T-helper 17 cell (primary cell): ENCODE measurements at regions not wholly inside any gene's neighbourhood (a gene's known extent, or its start where the extent isn't known, plus 50 kb on each side); places are given as distances from the start of the nearest gene placed in this dataset.

Experiments
- ATAC-seq: fragments of 150-1000 bp; cut with Tn5 transposase; 2 replicates; pipeline ENCODE4 v1.10.0; 2021; ENCODE audit warnings: mild to moderate bottlenecking, moderate library complexity
- DNase-seq, 3 donors: peaks; one replicate each; pipeline versions ENCODE4 v3.0.0 to v3.0.0-alpha.2; 2020 to 2021
- H3K9me3 ChIP-seq: one replicate; pipeline ENCODE4 v1.7.0; 2013; ENCODE audit warnings: low read length, mild to moderate bottlenecking; ENCODE audit not compliant: control insufficient read depth, poor library complexity, severe bottlenecking
- H3K27ac Mint-ChIP-seq: one replicate; pipeline ENCODE4 v1.8.0; 2022; ENCODE audit warnings: mild to moderate bottlenecking, moderate library complexity, mixed read lengths
- H3K27me3 Mint-ChIP-seq: one replicate; pipeline ENCODE4 v1.8.0; 2022; ENCODE audit warnings: mixed read lengths
- H3K36me3 Mint-ChIP-seq: one replicate; pipeline ENCODE4 v1.8.0; 2022; ENCODE audit warnings: low read depth, mixed read lengths
- H3K4me1 Mint-ChIP-seq: one replicate; pipeline ENCODE4 v1.8.0; 2022; ENCODE audit warnings: mild to moderate bottlenecking, mixed read lengths
- H3K4me3 Mint-ChIP-seq: one replicate; pipeline ENCODE4 v1.8.0; 2022; ENCODE audit warnings: mild to moderate bottlenecking, moderate library complexity, mixed read lengths

GRCh38 chr13:111404746-111405145 is 84.3 kb downstream of the TEX29 start:
- no peaks in the 10 kb centered on the region for H3K9me3 ChIP-seq
- no peaks in the 10 kb centered on the region for H3K36me3 Mint-ChIP-seq
- peaks cover 31% of the 10 kb centered on the region for H3K27me3 Mint-ChIP-seq
- H3K4me3 Mint-ChIP-seq: no peak overlapping the region
- DNase-seq (no peak), ATAC-seq (no peak)
- peaks cover 2% of the 10 kb centered on the region for H3K4me1 Mint-ChIP-seq
- no peak overlapping the region for H3K27ac Mint-ChIP-seq

- Mint-ChIP-seq H3K4me1 (no peaks in the 10 kb centered on the region), H3K36me3 (no peaks in the 10 kb centered on the region), H3K4me3 (no peak overlapping the region), H3K27me3 (peaks cover 31% of the 10 kb centered on the region), H3K27ac (no peak overlapping the region)
- ATAC-seq (no peak), DNase-seq (no peak)
- no peaks in the 10 kb centered on the region for H3K9me3 ChIP-seq
These were observed 86.2 kb downstream of the TEX29 start for GRCh38 chr13:111406636-111407035.

GRCh38 chr13:111407381-111408131 is 87.1 kb downstream of the TEX29 start:
- Mint-ChIP-seq H3K4me1 (no peaks in the 10 kb centered on the region), H3K4me3 (no peak overlapping the region), H3K27ac (no peak overlapping the region), H3K27me3 (peaks cover 35% of the 10 kb centered on the region), H3K36me3 (no peaks in the 10 kb centered on the region)
- ATAC-seq: no peak
- H3K9me3 ChIP-seq: no peaks in the 10 kb centered on the region
- DNase-seq: no peak

GRCh38 chr13:111409413-111409812 is 89.0 kb downstream of the TEX29 start:
- Mint-ChIP-seq H3K27ac (no peak overlapping the region), H3K36me3 (no peaks in the 10 kb centered on the region)

GRCh38 chr13:111410232-111411021 is 90.0 kb downstream of the TEX29 start:
- no peak for ATAC-seq
- no peak for DNase-seq
- no peaks in the 10 kb centered on the region for H3K4me1 Mint-ChIP-seq
- H3K9me3 ChIP-seq: no peaks in the 10 kb centered on the region
- peaks cover 45% of the 10 kb centered on the region for H3K27me3 Mint-ChIP-seq
- no peak overlapping the region for H3K27ac Mint-ChIP-seq
- H3K36me3 Mint-ChIP-seq: no peaks in the 10 kb centered on the region
- H3K4me3 Mint-ChIP-seq: no peak overlapping the region

More at GRCh38 chr13:111409413-111409812, 89.0 kb downstream of the TEX29 start:
- no peaks in the 10 kb centered on the region for H3K4me1 Mint-ChIP-seq
- ATAC-seq: no peak
- H3K27me3 Mint-ChIP-seq: peaks cover 44% of the 10 kb centered on the region
- H3K9me3 ChIP-seq: no peaks in the 10 kb centered on the region
- DNase-seq: no peak
- no peak overlapping the region for H3K4me3 Mint-ChIP-seq

GRCh38 chr13:111411151-111411858 is 90.9 kb downstream of the TEX29 start:
- no peak for ATAC-seq
- DNase-seq: no peak
- Mint-ChIP-seq H3K4me1 (no peaks in the 10 kb centered on the region), H3K27me3 (peaks cover 47% of the 10 kb centered on the region), H3K4me3 (no peak overlapping the region), H3K36me3 (no peaks in the 10 kb centered on the region), H3K27ac (no peak overlapping the region)
- no peaks in the 10 kb centered on the region for H3K9me3 ChIP-seq

GRCh38 chr13:111411919-111412650 is 91.6 kb downstream of the TEX29 start:
- Mint-ChIP-seq H3K27me3 (peaks cover 55% of the 10 kb centered on the region), H3K4me3 (no peak overlapping the region), H3K36me3 (no peaks in the 10 kb centered on the region), H3K27ac (no peak overlapping the region), H3K4me1 (no peaks in the 10 kb centered on the region)
- DNase-seq (no peak), ATAC-seq (no peak)
- H3K9me3 ChIP-seq: no peaks in the 10 kb centered on the region

- DNase-seq (no peak), ATAC-seq (no peak)
- Mint-ChIP-seq H3K27me3 (peaks cover 59% of the 10 kb centered on the region), H3K36me3 (no peaks in the 10 kb centered on the region), H3K4me3 (no peak overlapping the region), H3K27ac (no peak overlapping the region), H3K4me1 (no peaks in the 10 kb centered on the region)
- H3K9me3 ChIP-seq: no peaks in the 10 kb centered on the region
These were observed 93.2 kb downstream of the TEX29 start for GRCh38 chr13:111413407-111414187.

- no peaks in the 10 kb centered on the region for H3K4me1 Mint-ChIP-seq
- ATAC-seq: no peak
- H3K36me3 Mint-ChIP-seq: no peaks in the 10 kb centered on the region
- H3K4me3 Mint-ChIP-seq: no peak overlapping the region
- H3K9me3 ChIP-seq: no peaks in the 10 kb centered on the region
- DNase-seq: no peak
- no peak overlapping the region for H3K27ac Mint-ChIP-seq
- H3K27me3 Mint-ChIP-seq: peaks cover 61% of the 10 kb centered on the region
These were observed 93.9 kb downstream of the TEX29 start for GRCh38 chr13:111414341-111414740.

GRCh38 chr13:111415246-111415645 is 94.8 kb downstream of the TEX29 start:
- no peaks in the 10 kb centered on the region for H3K36me3 Mint-ChIP-seq
- H3K4me1 Mint-ChIP-seq: no peaks in the 10 kb centered on the region
- no peak overlapping the region for H3K27ac Mint-ChIP-seq
- DNase-seq (no peak), ATAC-seq (no peak)
- H3K4me3 Mint-ChIP-seq: no peak overlapping the region
- H3K27me3 Mint-ChIP-seq: peaks cover 57% of the 10 kb centered on the region
- no peaks in the 10 kb centered on the region for H3K9me3 ChIP-seq

- H3K4me1 Mint-ChIP-seq: no peaks in the 10 kb centered on the region
- DNase-seq: no peak
- H3K9me3 ChIP-seq: no peaks in the 10 kb centered on the region
- ATAC-seq: no peak
- H3K27me3 Mint-ChIP-seq: peaks cover 57% of the 10 kb centered on the region
- no peaks in the 10 kb centered on the region for H3K36me3 Mint-ChIP-seq
- H3K4me3 Mint-ChIP-seq: no peak overlapping the region
- H3K27ac Mint-ChIP-seq: no peak overlapping the region
These were observed 95.3 kb downstream of the TEX29 start for GRCh38 chr13:111415765-111416164.

- Mint-ChIP-seq H3K4me1 (no peaks in the 10 kb centered on the region), H3K36me3 (no peaks in the 10 kb centered on the region), H3K27me3 (peaks cover 62% of the 10 kb centered on the region), H3K27ac (no peak overlapping the region), H3K4me3 (no peak overlapping the region)
- H3K9me3 ChIP-seq: no peaks in the 10 kb centered on the region
- ATAC-seq (no peak), DNase-seq (no peak)
These were observed 97.7 kb downstream of the TEX29 start for GRCh38 chr13:111418101-111418500.
